ENCODE measurements at regions not wholly inside any gene's neighbourhood (a gene's known extent, or its start where the extent isn't known, plus 50 kb on each side); places are given as distances from the start of the nearest gene placed in this dataset.

GRCh38 chr13:66222926-66223325, 1007.2 kb downstream of the PCDH9 start:
- Histone ChIP-seq H3K9ac (no peak overlapping the region), H3K27me3 (ENCODE audit: control insufficient read depth, insufficient read depth, low read length) (no peaks in the 10 kb centered on the region), H3K4me2 (ENCODE audit: low read length) (no peak overlapping the region), H3K9me3 (ENCODE audit: control insufficient read depth, low read length) (no peaks in the 10 kb centered on the region), H3K79me2 (no peaks in the 10 kb centered on the region), H3K27ac (no peak overlapping the region), H3K4me1 (no peaks in the 10 kb centered on the region), H3K36me3 (ENCODE audit: control insufficient read depth, insufficient read depth, low read length) (no peaks in the 10 kb centered on the region), H2AFZ (no peak overlapping the region), H3K4me3 (ENCODE audit: low read depth, low read length) (no peak overlapping the region)
- TF ChIP-seq, protein P1, sequence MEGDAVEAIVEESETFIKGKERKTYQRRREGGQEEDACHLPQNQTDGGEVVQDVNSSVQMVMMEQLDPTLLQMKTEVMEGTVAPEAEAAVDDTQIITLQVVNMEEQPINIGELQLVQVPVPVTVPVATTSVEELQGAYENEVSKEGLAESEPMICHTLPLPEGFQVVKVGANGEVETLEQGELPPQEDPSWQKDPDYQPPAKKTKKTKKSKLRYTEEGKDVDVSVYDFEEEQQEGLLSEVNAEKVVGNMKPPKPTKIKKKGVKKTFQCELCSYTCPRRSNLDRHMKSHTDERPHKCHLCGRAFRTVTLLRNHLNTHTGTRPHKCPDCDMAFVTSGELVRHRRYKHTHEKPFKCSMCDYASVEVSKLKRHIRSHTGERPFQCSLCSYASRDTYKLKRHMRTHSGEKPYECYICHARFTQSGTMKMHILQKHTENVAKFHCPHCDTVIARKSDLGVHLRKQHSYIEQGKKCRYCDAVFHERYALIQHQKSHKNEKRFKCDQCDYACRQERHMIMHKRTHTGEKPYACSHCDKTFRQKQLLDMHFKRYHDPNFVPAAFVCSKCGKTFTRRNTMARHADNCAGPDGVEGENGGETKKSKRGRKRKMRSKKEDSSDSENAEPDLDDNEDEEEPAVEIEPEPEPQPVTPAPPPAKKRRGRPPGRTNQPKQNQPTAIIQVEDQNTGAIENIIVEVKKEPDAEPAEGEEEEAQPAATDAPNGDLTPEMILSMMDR (IDR thresholded peaks at IDR 0.05) = no peak

- Histone ChIP-seq H3K4me3 (ENCODE audit: low read depth, low read length) (no peak overlapping the region), H3K27ac (no peak overlapping the region), H3K36me3 (ENCODE audit: control insufficient read depth, insufficient read depth, low read length) (no peaks in the 10 kb centered on the region), H3K9me3 (ENCODE audit: control insufficient read depth, low read length) (no peaks in the 10 kb centered on the region), H2AFZ (no peak overlapping the region), H3K79me2 (no peaks in the 10 kb centered on the region), H3K4me1 (no peaks in the 10 kb centered on the region), H3K27me3 (ENCODE audit: control insufficient read depth, insufficient read depth, low read length) (no peaks in the 10 kb centered on the region), H3K9ac (no peak overlapping the region), H3K4me2 (ENCODE audit: low read length) (no peak overlapping the region)
- TF ChIP-seq, protein P1 (IDR thresholded peaks at IDR 0.05) = no peak
Observed at GRCh38 chr13:66222127-66222526, 1008.0 kb downstream of the PCDH9 start.

DNA sequence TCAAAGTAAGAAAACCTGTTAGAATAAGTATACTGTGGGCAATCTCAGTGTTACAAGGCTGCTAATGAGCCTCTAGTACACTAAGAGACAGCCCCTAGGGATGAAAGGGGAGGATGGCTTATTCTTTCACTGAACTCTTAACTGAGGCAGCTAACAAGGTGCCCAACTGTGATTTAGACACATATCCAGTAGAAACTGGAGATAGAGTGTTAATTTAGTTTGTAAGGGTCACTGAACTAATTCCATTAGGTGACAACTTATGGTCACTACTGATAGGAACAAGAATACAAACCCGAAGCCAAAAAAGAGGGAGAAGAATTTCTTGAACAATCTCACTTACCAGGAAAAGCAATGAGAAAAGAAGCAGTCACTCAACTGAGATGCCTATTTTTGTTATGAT, 1010.6 kb downstream of the PCDH9 start:
- no peak overlapping the region for H2AFZ ChIP-seq
- no peaks in the 10 kb centered on the region for H3K4me1 ChIP-seq
- TF ChIP-seq, protein P1 (IDR thresholded peaks at IDR 0.05) = no peak
- no peak overlapping the region for H3K4me3 ChIP-seq (ENCODE audit: low read depth, low read length)
- no peak overlapping the region for H3K4me2 ChIP-seq (ENCODE audit: low read length)
- H3K9ac ChIP-seq = no peak overlapping the region
- no peaks in the 10 kb centered on the region for H3K36me3 ChIP-seq (ENCODE audit: control insufficient read depth, insufficient read depth, low read length)
- no peaks in the 10 kb centered on the region for H3K79me2 ChIP-seq
- no peaks in the 10 kb centered on the region for H3K27me3 ChIP-seq (ENCODE audit: control insufficient read depth, insufficient read depth, low read length)
- H3K9me3 ChIP-seq (ENCODE audit: control insufficient read depth, low read length) = no peaks in the 10 kb centered on the region
- no peak overlapping the region for H3K27ac ChIP-seq

- Histone ChIP-seq H3K79me2 (no peaks in the 10 kb centered on the region), H3K4me1 (no peaks in the 10 kb centered on the region), H3K4me2 (ENCODE audit: low read length) (no peak overlapping the region), H3K27ac (no peak overlapping the region), H2AFZ (no peak overlapping the region), H3K9ac (no peak overlapping the region), H3K4me3 (ENCODE audit: low read depth, low read length) (no peak overlapping the region), H3K9me3 (ENCODE audit: control insufficient read depth, low read length) (no peaks in the 10 kb centered on the region), H3K27me3 (ENCODE audit: control insufficient read depth, insufficient read depth, low read length) (no peaks in the 10 kb centered on the region), H3K36me3 (ENCODE audit: control insufficient read depth, insufficient read depth, low read length) (no peaks in the 10 kb centered on the region)
- TF ChIP-seq, protein P1 (IDR thresholded peaks at IDR 0.05) = no peak
Observed at GRCh38 chr13:66218583-66218982, 1011.6 kb downstream of the PCDH9 start.

DNA sequence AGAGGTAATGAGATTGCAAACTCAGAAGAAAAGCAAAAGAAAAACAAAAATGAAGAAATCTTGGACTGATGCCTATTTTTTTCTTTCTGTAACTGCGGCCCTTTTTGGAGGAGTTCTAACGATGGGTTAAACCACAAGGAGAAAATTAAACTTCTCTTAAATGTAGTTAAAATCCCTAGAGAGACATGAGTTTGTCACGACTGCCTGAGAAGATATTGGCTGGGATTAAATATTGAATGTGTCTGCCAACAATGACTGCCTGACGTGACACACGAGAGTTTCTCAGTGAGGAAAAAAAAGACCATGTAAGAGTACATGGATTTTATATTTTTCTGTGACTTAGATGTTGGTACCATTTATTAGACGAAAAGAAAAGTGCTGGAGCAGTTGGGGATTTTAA, 1013.4 kb downstream of the PCDH9 start:
- Histone ChIP-seq H3K9me3 (ENCODE audit: control insufficient read depth, low read length) (no peaks in the 10 kb centered on the region), H3K4me1 (no peaks in the 10 kb centered on the region), H3K36me3 (ENCODE audit: control insufficient read depth, insufficient read depth, low read length) (no peaks in the 10 kb centered on the region), H3K27me3 (ENCODE audit: control insufficient read depth, insufficient read depth, low read length) (no peaks in the 10 kb centered on the region), H3K27ac (no peak overlapping the region), H3K4me3 (ENCODE audit: low read depth, low read length) (no peak overlapping the region), H3K4me2 (ENCODE audit: low read length) (no peak overlapping the region), H3K9ac (no peak overlapping the region), H3K79me2 (no peaks in the 10 kb centered on the region), H2AFZ (no peak overlapping the region)
- TF ChIP-seq, protein P1 (IDR thresholded peaks at IDR 0.05) = no peak

All from parathyroid adenoma (tissue), 2 donors.